ENCODE measurements at regions not wholly inside any gene's neighbourhood (a gene's known extent, or its start where the extent isn't known, plus 50 kb on each side); places are given as distances from the start of the nearest gene placed in this dataset.

DNA sequence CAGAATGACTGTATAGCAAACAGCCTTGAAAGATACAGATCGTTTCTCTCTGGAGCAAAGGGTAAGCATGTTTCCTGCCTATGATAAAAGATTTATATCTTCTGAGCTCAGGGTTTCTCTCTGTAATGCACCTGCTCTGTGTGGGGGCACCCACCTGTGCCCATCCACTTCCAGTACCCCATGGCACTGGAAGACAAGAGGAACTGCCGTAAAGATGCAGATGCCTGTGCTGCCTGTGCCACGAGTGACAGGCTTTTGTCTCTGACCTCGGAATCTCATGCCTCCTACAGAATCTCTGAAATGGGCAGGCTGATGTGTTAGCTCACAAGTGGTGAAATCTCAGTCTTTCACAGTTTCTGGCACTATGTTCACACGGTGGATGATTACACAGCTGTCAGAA lies 50.3 kb upstream of the ATP11A start:
- TF ChIP-seq, protein P1, sequence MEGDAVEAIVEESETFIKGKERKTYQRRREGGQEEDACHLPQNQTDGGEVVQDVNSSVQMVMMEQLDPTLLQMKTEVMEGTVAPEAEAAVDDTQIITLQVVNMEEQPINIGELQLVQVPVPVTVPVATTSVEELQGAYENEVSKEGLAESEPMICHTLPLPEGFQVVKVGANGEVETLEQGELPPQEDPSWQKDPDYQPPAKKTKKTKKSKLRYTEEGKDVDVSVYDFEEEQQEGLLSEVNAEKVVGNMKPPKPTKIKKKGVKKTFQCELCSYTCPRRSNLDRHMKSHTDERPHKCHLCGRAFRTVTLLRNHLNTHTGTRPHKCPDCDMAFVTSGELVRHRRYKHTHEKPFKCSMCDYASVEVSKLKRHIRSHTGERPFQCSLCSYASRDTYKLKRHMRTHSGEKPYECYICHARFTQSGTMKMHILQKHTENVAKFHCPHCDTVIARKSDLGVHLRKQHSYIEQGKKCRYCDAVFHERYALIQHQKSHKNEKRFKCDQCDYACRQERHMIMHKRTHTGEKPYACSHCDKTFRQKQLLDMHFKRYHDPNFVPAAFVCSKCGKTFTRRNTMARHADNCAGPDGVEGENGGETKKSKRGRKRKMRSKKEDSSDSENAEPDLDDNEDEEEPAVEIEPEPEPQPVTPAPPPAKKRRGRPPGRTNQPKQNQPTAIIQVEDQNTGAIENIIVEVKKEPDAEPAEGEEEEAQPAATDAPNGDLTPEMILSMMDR (optimal IDR thresholded peaks at IDR 0.05 in 1 of 3, IDR thresholded peaks at IDR 0.05 in 1 of 3, conservative IDR thresholded peaks at IDR 0.05 in 1 of 3; ENCODE audit: extremely low read depth in 1 of 3, insufficient read depth in 2 of 3, low read length in 3 of 3) = no peak
- no peak for TF ChIP-seq EZH2 (IDR thresholded peaks at IDR 0.05; ENCODE audit: low read length)
